HFF-Myc (cell line): ENCODE measurements at regions not wholly inside any gene's neighbourhood (a gene's known extent, or its start where the extent isn't known, plus 50 kb on each side); places are given as distances from the start of the nearest gene placed in this dataset.

Experiments
- DNase-seq: peaks from one replicate; pipeline ENCODE4 v3.0.0-alpha.2; 2011; ENCODE audit warnings: low read depth; ENCODE audit errors: extremely low read depth
- H3K4me3 ChIP-seq: replicated peaks from 2 replicates; pipeline ENCODE4 v1.5.1; 2011; ENCODE audit warnings: low read depth, mild to moderate bottlenecking, control low read depth, low read length
- CTCF ChIP-seq: IDR thresholded peaks from 2 replicates; pipeline ENCODE4 v1.5.1; 2012; ENCODE audit warnings: mild to moderate bottlenecking, low read depth, low read length, control low read depth; ENCODE audit errors: missing control alignments

GRCh38 chr13:70666883-70667556 is 558.8 kb upstream of the KLHL1 start:
- TF ChIP-seq CTCF = no peak
- H3K4me3 ChIP-seq = no peak overlapping the region
- DNase-seq = no peak

GRCh38 chr13:70662231-70662940 is 554.1 kb upstream of the KLHL1 start:
- no peak for TF ChIP-seq CTCF
- H3K4me3 ChIP-seq = no peak overlapping the region
- DNase-seq = no peak

- no peak for TF ChIP-seq CTCF
- no peak for DNase-seq
- H3K4me3 ChIP-seq = no peak overlapping the region
Measured at GRCh38 chr13:70644052-70644451, 535.8 kb upstream of the KLHL1 start.

- DNase-seq = no peak
- H3K4me3 ChIP-seq = no peak overlapping the region
- TF ChIP-seq CTCF = no peak
Measured at GRCh38 chr13:70634893-70635292, 526.6 kb upstream of the KLHL1 start.

GRCh38 chr13:70630247-70630646 is 522.0 kb upstream of the KLHL1 start:
- no peak for DNase-seq
- no peak for TF ChIP-seq CTCF
- H3K4me3 ChIP-seq = no peak overlapping the region

GRCh38 chr13:70623239-70623638 is 515.0 kb upstream of the KLHL1 start:
- TF ChIP-seq CTCF = peak; percentile 5
- H3K4me3 ChIP-seq = no peak overlapping the region
- no peak for DNase-seq

- no peak overlapping the region for H3K4me3 ChIP-seq
- DNase-seq = no peak
- no peak for TF ChIP-seq CTCF
Measured at GRCh38 chr13:70622796-70623195, 514.5 kb upstream of the KLHL1 start.
